GM21367 (cell line): ENCODE measurements at regions not wholly inside any gene's neighbourhood (a gene's known extent, or its start where the extent isn't known, plus 50 kb on each side); places are given as distances from the start of the nearest gene placed in this dataset.

ENCODE experiments used
- ATAC-seq: cut with Tn5 transposase; IDR thresholded peaks from one replicate; pipeline ENCODE4 v1.9.1; 2021; ENCODE audit not compliant: unreplicated experiment

GRCh38 chr18:64271975-64272659 is 123.2 kb upstream of the LINC00305 start:
- no peak for ATAC-seq

- ATAC-seq = no peak
These were observed 122.4 kb upstream of the LINC00305 start for GRCh38 chr18:64271246-64271645.

GRCh38 chr18:64270608-64271007 is 121.7 kb upstream of the LINC00305 start:
- ATAC-seq = no peak

- ATAC-seq = no peak
These were observed 121.2 kb upstream of the LINC00305 start for GRCh38 chr18:64270121-64270520.

- no peak for ATAC-seq
These were observed 115.3 kb upstream of the LINC00305 start for GRCh38 chr18:64264171-64264570.

- no peak for ATAC-seq
These were observed 111.9 kb upstream of the LINC00305 start for GRCh38 chr18:64260810-64261209.

- ATAC-seq = no peak
These were observed 111.0 kb upstream of the LINC00305 start for GRCh38 chr18:64259871-64260270.

- no peak for ATAC-seq
These were observed 109.3 kb upstream of the LINC00305 start for GRCh38 chr18:64258111-64258650.

- ATAC-seq = no peak
These were observed 105.7 kb upstream of the LINC00305 start for GRCh38 chr18:64254399-64255093.

GRCh38 chr18:64253873-64254272 is 105.0 kb upstream of the LINC00305 start:
- no peak for ATAC-seq

GRCh38 chr18:64253222-64253621 is 104.3 kb upstream of the LINC00305 start:
- no peak for ATAC-seq

GRCh38 chr18:64248836-64249235 is 99.9 kb upstream of the LINC00305 start:
- ATAC-seq = no peak

- no peak for ATAC-seq
These were observed 96.4 kb upstream of the LINC00305 start for GRCh38 chr18:64245126-64245861.

- no peak for ATAC-seq
These were observed 95.7 kb upstream of the LINC00305 start for GRCh38 chr18:64244571-64244970.

- ATAC-seq = no peak
These were observed 91.4 kb upstream of the LINC00305 start for GRCh38 chr18:64240316-64240715.

- ATAC-seq = no peak
These were observed 89.2 kb upstream of the LINC00305 start for GRCh38 chr18:64238076-64238475.

GRCh38 chr18:64234321-64234720 is 85.4 kb upstream of the LINC00305 start:
- ATAC-seq = no peak

- no peak for ATAC-seq
These were observed 85.0 kb upstream of the LINC00305 start for GRCh38 chr18:64233851-64234250.

- ATAC-seq = no peak
These were observed 72.1 kb upstream of the LINC00305 start for GRCh38 chr18:64220941-64221340.

- ATAC-seq = no peak
These were observed 70.6 kb upstream of the LINC00305 start for GRCh38 chr18:64219517-64219916.

GRCh38 chr18:64210401-64210949 is 61.6 kb upstream of the LINC00305 start:
- ATAC-seq = no peak
